Gastroesophageal sphincter (tissue), 3 donors: ENCODE measurements at regions not wholly inside any gene's neighbourhood (a gene's known extent, or its start where the extent isn't known, plus 50 kb on each side); places are given as distances from the start of the nearest gene placed in this dataset.

ENCODE experiments used
- POLR2A ChIP-seq, 2 donors: fragments of 450-650 bp; IDR thresholded peaks; one replicate each; pipeline ENCODE4 v1.6.1; 2017; ENCODE audit warnings: antibody characterized with exemption in 2 of 2, mild to moderate bottlenecking in 2 of 2, moderate library complexity in 1 of 2
- TF ChIP-seq, protein P1 (sequence below), 4 experiments: fragments of 200-600 bp in 2 of 4; fragments of 450-650 bp in 2 of 4; sonication (generic) in 1 of 4; IDR thresholded peaks; one replicate each; pipeline ENCODE4 v1.5.1; 2017 to 2019; ENCODE audit warnings: antibody characterized with exemption in 4 of 4, mild to moderate bottlenecking in 2 of 4, moderate library complexity in 2 of 4

DNA sequence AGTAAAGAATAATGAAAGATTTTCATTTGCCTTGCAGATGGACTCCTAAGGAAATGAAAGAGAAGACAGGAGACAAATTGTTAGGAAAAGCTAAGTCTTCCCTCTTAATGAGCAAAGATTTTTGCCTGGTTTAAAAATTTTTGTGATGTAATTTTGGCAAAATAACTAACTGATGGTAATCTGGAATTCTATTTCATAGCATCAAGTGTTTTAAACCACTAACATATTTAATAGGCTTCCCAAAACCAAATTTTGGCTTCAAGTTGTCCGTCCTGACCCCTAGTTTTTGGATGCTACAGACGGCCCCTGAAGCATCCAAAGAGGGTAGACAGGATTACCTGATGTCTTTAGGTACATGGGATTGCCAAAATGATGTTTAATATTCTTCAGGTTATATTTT, 124.3 kb downstream of the TPBG start:
- TF ChIP-seq POLR2A (IDR thresholded peaks at IDR 0.05) = no peak
- TF ChIP-seq, protein P1, sequence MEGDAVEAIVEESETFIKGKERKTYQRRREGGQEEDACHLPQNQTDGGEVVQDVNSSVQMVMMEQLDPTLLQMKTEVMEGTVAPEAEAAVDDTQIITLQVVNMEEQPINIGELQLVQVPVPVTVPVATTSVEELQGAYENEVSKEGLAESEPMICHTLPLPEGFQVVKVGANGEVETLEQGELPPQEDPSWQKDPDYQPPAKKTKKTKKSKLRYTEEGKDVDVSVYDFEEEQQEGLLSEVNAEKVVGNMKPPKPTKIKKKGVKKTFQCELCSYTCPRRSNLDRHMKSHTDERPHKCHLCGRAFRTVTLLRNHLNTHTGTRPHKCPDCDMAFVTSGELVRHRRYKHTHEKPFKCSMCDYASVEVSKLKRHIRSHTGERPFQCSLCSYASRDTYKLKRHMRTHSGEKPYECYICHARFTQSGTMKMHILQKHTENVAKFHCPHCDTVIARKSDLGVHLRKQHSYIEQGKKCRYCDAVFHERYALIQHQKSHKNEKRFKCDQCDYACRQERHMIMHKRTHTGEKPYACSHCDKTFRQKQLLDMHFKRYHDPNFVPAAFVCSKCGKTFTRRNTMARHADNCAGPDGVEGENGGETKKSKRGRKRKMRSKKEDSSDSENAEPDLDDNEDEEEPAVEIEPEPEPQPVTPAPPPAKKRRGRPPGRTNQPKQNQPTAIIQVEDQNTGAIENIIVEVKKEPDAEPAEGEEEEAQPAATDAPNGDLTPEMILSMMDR (IDR thresholded peaks at IDR 0.05) = no peak
